NCI-H2196 (cell line): ENCODE measurements at regions not wholly inside any gene's neighbourhood (a gene's known extent, or its start where the extent isn't known, plus 50 kb on each side); places are given as distances from the start of the nearest gene placed in this dataset.

Source experiments
- DNase-seq: peaks from one replicate; lab custom pipeline; 2025; ENCODE audit not compliant: unreplicated experiment; lab: John Stamatoyannopoulos, UW

GRCh38 chr4:123913598-123913997 is 517.0 kb downstream of the SPRY1 start:
- DNase-seq = no peak

DNA sequence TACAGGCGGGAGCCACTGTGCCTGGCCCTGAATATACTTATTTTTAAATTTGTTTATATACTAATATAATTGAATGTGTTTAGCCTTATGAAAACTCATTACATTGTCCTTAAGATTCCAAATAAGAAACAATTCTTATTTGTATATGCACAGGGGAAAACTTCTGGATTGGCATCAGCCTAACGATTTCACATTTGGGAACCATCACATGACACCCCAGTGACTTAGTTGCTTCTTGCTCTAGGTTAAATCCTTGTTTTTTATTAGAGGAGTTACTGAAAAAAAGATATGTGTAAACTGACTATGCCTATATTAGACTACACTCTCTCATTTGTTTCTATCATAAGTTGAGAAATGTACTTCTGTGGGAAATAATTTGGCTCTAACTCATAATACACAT is 520.2 kb downstream of the SPRY1 start:
- no peak for DNase-seq

DNA sequence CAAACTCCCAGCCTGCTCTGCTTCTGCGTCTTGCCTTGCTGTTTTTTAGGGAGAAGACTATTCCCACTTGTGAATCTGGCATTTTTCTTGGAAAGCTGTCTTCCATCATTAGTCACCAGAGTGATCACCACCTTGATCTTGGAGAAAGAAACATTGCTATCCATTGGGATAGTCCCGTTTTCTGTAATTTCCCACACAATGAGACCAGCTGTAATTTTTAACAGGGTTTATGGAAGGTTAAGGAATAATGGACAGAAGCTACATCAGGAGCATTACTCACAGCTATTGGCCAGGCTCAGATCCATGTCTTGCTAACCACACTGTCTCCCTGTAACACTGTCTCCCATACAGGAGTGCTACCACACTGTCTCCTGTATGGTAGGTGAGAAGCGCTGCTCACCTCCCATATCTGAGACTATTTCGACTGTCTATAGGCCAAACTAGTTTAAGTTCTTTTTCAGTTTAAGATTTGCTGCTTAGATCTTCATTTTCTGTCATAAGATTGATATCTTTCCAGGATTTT is 523.0 kb downstream of the SPRY1 start:
- no peak for DNase-seq

DNA sequence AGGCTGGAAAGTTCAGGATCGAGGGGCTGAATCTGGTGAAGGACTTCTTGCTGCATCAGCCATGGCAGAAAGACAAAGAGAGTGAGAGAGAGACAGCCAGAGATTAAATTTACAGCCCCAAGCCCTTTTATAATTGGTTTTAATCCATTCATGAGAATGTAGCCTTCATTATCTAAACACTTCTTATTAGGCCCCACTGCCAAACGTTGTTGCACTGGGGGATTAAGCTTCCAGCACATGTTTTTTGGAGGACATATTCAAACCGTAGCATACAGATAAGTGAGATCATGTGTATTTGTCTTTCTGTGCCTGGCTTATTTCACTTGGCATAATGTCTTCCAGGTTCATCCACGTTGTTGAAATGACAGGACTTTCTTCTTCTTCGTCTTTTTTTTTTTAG is 524.7 kb downstream of the SPRY1 start:
- DNase-seq = no peak

DNA sequence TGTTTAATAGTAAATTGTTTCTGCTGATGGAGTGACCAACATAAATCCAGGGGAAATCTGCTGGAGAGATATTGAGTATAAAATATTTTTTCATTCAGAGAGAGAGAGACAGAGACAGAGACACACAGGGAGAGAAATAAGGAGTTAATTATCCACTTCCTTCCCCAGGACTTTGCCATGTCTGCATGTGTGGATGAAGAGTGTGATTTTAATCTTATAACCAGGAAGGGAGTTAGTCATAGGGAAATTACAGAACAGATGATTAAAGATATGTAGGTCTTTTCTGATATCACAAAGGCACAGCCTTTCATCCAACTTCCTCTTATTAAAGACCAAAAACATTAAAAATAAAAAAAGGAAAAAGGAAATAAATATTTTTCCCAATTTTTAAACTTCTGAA is 526.3 kb downstream of the SPRY1 start:
- DNase-seq = no peak

DNA sequence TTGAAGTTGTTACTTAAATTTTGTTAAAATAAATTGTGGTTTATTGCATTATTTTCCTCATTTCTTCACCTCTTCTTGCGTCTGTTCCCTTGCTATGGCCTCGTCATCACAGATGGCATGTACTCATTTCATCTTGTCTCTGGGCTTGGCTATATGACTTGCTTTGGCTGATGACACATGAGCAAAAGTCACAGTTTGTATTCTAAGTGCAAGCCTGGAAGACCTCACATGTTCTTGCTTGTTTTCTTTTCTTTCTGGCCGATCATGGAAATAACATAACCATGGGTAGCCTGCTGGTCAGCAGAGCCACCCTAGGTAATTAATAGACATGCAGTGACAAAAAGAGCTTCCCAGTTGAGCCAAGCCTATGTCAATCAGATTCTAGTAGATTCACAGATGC is 527.9 kb downstream of the SPRY1 start:
- no peak for DNase-seq

- no peak for DNase-seq
Measured at GRCh38 chr4:123929565-123929964, 533.0 kb downstream of the SPRY1 start.

- DNase-seq = no peak
Measured at GRCh38 chr4:123930996-123931395, 534.4 kb downstream of the SPRY1 start.

DNA sequence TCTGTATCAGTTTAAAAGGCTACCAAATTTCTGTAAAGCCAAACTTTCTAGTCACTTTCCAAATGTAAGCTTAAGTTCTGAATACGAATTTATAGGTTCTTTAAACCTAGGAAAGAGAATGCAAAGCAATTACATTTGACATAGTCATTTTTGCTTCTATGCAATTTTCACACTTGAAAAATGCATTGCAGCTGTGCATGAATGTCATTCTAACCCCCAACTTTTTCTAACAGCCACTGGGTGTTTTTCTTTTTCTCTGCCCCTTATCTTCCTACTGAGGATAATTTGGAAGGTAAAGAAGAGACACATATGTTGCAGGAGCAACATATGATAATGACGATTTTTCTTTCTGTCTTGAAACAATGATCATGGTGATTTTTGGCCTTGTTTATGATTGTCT is 537.5 kb downstream of the SPRY1 start:
- DNase-seq = no peak

DNA sequence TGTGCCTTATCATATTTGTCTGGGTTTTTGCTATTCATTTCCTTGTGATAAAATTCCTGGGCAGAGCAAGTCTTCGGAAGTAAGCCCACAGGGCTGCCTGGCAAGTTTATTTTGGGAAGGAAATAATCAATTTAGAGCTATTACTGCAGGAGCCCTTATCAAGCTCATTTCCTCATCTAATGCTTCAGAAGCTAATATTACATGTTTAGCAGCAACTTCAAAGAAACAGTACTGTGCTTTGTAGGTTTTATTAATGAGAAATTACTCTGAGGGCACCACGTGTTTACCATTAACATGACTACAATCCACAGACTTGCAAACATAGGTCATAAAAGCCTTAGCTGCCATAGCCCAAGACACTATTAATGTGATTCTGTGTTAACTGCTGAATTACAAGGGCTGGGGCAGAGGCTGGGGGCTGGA is 540.0 kb downstream of the SPRY1 start:
- no peak for DNase-seq

GRCh38 chr4:123937581-123937980 is 541.0 kb downstream of the SPRY1 start:
- DNase-seq = no peak

DNA sequence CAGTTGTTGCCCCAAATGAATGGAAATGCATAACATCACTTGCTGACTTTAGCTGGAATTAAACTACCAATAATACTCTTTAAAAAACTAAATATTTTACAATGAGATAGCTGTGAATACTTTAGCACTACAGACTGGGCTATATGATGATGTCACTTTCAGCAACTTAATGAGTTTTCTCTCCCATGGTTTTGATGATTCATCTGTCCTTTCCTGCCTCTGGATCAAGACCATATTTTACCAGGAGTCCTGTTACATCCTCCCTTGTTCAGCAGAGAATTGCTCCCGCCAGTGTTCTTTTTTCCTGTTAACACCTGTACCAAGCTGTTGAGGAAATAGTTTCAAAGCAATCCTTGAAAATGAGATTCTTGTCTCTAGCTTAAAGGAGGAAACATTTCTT is 543.0 kb downstream of the SPRY1 start:
- DNase-seq = no peak

GRCh38 chr4:123940604-123941003 is 544.0 kb downstream of the SPRY1 start:
- DNase-seq = no peak

- no peak for DNase-seq
Measured at GRCh38 chr4:123941306-123941705, 544.7 kb downstream of the SPRY1 start.

- DNase-seq = no peak
Measured at GRCh38 chr4:123943976-123944375, 547.4 kb downstream of the SPRY1 start.

DNA sequence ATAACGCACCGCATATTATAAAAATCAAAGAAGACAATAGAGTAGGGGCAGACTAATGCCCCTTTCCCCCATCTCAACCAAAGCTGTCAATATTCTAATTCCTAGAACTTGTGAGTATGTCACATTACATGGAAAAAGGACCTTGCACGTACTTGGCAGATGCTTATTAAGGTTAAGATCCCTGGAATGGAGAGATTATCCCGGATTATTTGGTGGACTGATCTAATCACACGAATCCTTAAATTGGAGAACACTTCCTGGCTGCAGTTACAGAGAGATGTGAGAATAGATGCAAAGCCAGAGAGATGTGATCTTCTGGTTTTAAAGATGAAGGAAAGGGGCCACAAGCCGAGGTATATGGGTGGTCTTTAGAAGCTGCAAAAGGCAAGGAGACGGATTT is 548.7 kb downstream of the SPRY1 start:
- DNase-seq = no peak

DNA sequence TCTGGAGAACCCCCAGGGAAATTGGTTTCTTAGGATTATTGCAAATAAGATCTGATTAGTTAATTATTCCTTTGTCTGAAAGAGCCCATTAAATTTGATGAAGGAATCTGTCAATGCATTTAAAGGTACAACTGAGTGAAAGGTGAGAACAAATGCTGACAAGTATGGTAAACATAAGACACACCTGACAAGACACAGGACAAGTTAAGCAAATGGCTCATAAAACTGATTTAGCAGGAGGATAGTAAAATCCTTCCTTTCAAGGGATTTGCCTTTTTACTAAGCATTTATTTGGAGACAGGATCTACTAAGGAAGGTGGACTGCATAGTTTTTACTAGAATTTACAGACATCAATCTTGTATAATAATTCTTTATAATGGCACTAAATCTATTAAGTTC is 553.9 kb downstream of the SPRY1 start:
- DNase-seq = no peak

DNA sequence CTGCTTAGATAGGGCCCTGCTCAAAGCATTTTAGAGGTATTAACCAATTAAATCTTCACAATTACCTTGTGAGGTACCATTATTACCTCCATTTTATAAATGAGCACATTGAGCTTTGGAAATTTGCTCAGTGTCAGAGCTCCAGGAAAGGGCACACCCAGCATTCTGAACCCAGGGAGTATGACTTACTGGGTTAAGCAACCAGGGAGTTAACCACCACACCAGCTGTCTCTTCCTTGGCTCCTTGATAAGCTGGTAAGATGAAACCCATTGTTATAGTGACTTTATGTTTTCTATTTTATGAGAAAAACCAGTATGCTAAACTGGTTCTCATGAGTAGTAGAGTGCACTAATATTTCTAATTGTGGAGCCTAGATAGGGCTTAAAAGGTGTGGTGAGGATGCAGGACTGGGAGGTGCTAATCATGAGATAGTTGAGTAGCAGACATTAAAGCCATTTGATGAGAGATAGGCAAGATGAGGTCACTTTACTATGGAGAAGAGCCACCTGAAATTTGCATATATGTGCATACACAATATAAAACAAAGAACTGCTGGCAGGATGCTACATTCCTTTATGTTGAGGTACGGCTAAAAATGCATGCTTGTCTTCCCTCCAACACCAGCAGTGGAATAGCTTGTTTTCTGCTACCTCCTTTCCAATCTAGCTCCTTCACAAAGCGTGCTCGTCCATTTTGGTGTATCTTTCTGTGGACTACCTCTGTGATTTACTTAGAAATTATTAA is 556.1 kb downstream of the SPRY1 start:
- no peak for DNase-seq

GRCh38 chr4:123953566-123953965 is 557.0 kb downstream of the SPRY1 start:
- no peak for DNase-seq

DNA sequence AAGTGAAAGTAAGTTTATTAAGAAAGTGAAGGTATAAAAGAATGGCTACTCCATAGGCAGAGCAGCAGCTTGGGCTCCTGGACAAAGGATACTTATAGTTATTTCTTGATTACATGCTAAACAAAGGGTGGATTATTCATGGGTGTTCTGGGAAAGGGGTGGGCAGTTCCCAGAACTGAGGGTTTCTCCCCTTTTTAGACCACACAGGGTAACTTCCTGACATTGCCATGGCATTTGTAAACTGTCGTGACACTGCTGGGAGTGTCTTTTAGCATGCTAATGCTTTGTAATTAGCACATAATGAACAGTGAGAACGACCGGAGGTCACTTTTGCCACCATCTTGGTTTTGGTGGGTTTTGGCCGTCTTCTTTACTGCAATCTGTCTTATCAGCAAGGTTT is 557.6 kb downstream of the SPRY1 start:
- DNase-seq = no peak

DNA sequence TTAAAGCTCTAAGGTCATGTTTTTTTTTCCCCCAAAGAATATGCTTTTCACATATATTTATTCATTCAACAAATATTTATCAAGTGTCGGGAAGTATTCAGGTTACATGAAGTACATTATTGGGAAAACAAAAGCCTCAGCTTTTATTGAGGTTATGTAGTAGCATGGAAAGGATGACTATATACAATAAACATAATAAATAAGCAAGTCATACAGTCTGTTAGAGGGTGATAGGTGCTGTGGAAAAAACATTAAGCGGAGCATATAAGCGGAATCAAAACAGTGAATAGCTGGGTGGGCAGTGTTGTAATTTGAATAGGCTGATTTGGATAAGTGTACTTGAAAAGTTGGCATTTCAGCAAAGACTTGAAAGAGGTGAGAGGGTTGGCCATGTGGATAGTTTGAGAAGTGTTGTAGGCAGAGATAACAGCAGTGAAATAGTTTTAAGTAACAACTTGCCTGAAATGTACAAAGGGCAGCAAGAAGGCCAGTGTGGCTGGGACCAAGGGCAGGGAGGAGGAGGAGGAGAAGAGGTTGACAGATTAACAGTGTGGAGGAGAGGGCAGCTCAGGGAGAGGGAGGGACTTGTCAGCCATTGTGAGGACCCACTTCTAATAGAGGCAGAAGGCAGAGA is 558.7 kb downstream of the SPRY1 start:
- no peak for DNase-seq

DNA sequence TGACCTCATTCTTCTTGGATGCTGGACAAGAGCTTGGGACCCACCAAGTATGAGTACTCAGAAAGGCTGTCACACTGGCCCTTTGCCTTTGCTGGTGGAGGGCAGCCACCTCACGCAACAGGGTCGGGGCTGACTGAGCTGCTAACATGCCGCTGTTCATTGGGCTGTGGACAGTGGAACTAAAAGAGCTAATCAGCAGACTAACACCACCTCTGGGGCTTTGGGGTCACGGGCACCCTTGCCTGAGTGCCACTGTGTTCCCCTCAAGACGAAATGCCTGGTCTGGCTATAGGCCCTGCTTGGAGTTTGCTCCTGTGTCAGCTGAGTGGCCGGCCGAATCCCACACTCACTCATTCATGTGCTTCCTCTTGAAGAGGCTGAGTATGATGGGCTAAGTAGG is 559.6 kb downstream of the SPRY1 start:
- DNase-seq = no peak
